ENCODE measurements at regions not wholly inside any gene's neighbourhood (a gene's known extent, or its start where the extent isn't known, plus 50 kb on each side); places are given as distances from the start of the nearest gene placed in this dataset.

DNA sequence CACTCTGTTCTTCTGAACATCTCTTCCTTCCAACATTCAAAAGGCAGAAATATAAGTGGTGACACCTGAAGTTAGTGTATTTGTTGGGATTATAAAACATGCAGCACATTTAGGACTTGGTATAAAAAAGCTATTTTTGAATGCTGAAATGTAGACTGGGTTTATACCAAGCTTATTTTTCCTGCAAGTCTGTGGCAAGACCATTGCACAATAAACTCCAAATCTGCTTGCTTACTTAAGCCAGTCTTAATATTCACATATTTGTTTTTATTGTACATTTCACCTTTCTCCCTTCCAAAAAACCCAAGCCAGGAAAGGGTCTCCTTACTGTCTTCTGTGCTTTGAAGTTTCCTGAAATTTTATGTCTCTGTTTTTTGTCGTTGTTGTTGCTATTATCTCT lies 63.7 kb downstream of the FHIP1A start:
- TF ChIP-seq POLR2A (IDR thresholded peaks at IDR 0.05) (no peak), POLR2AphosphoS5 (IDR thresholded peaks at IDR 0.05; ENCODE audit: insufficient read depth in 1 of 2, low read depth in 1 of 2) (no peak)
- TF ChIP-seq, protein P1, sequence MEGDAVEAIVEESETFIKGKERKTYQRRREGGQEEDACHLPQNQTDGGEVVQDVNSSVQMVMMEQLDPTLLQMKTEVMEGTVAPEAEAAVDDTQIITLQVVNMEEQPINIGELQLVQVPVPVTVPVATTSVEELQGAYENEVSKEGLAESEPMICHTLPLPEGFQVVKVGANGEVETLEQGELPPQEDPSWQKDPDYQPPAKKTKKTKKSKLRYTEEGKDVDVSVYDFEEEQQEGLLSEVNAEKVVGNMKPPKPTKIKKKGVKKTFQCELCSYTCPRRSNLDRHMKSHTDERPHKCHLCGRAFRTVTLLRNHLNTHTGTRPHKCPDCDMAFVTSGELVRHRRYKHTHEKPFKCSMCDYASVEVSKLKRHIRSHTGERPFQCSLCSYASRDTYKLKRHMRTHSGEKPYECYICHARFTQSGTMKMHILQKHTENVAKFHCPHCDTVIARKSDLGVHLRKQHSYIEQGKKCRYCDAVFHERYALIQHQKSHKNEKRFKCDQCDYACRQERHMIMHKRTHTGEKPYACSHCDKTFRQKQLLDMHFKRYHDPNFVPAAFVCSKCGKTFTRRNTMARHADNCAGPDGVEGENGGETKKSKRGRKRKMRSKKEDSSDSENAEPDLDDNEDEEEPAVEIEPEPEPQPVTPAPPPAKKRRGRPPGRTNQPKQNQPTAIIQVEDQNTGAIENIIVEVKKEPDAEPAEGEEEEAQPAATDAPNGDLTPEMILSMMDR (IDR thresholded peaks at IDR 0.05), result no peak
